H9 (cell line): ENCODE measurements at regions not wholly inside any gene's neighbourhood (a gene's known extent, or its start where the extent isn't known, plus 50 kb on each side); places are given as distances from the start of the nearest gene placed in this dataset.

Experiments used
- DNase-seq: peaks from one replicate; pipeline ENCODE4 v3.0.0-alpha.2; 2017
- H2AFZ ChIP-seq: one replicate; pipeline ENCODE4 v1.6.1; 2013; ENCODE audit warnings: mild to moderate bottlenecking, low read length, control low read depth, moderate library complexity
- H2AK5ac ChIP-seq: 2 replicates; pipeline ENCODE4 v1.6.1; 2013; ENCODE audit warnings: low read length, control low read depth, mixed read lengths; ENCODE audit not compliant: insufficient read length
- H2BK120ac ChIP-seq: one replicate; pipeline ENCODE4 v1.6.1; 2013; ENCODE audit warnings: low read depth, mild to moderate bottlenecking, low read length, control low read depth, inconsistent platforms; ENCODE audit not compliant: poor library complexity, severe bottlenecking
- H2BK12ac ChIP-seq: 2 replicates; pipeline ENCODE4 v1.6.1; 2013; ENCODE audit warnings: low read length, control low read depth, mixed read lengths, low read depth; ENCODE audit not compliant: insufficient read length
- H2BK15ac ChIP-seq: 2 replicates; pipeline ENCODE4 v1.6.1; 2013; ENCODE audit warnings: low read depth, low read length, control low read depth
- H2BK20ac ChIP-seq: one replicate; pipeline ENCODE4 v1.6.1; 2013; ENCODE audit warnings: low read depth, mild to moderate bottlenecking, low read length, control low read depth, inconsistent platforms; ENCODE audit not compliant: poor library complexity, severe bottlenecking
- H2BK5ac ChIP-seq: 2 replicates; pipeline ENCODE4 v1.6.1; 2013; ENCODE audit warnings: low read length, control low read depth, mixed read lengths; ENCODE audit not compliant: insufficient read length
- H3K14ac ChIP-seq: 2 replicates; pipeline ENCODE4 v1.6.1; 2013; ENCODE audit warnings: low read length, control low read depth; ENCODE audit not compliant: insufficient read depth
- H3K18ac ChIP-seq: 2 replicates; pipeline ENCODE4 v1.6.1; 2013; ENCODE audit warnings: low read depth, mild to moderate bottlenecking, mixed read lengths, low read length, control low read depth; ENCODE audit not compliant: insufficient read length
- H3K23ac ChIP-seq: 2 replicates; pipeline ENCODE4 v1.6.1; 2013; ENCODE audit warnings: low read length, control low read depth, mixed read lengths, low read depth; ENCODE audit not compliant: insufficient read length
- H3K23me2 ChIP-seq: 2 replicates; pipeline ENCODE4 v1.6.1; 2013; ENCODE audit warnings: low read depth, mild to moderate bottlenecking, mixed read lengths, low read length, control low read depth; ENCODE audit not compliant: insufficient read length, poor library complexity, severe bottlenecking
- H3K27ac ChIP-seq: 2 replicates; pipeline ENCODE4 v1.5.1; 2013; ENCODE audit warnings: low read length, control low read depth, mixed read lengths, low read depth; ENCODE audit not compliant: insufficient read length
- H3K27me3 ChIP-seq: 2 replicates; pipeline ENCODE4 v1.6.1; 2013; ENCODE audit warnings: low read length, control low read depth, inconsistent platforms; ENCODE audit not compliant: insufficient read depth
- H3K4ac ChIP-seq: 2 replicates; pipeline ENCODE4 v1.6.1; 2013; ENCODE audit warnings: low read depth, mild to moderate bottlenecking, control low read depth, inconsistent platforms, low read length, moderate library complexity
- H3K4me1 ChIP-seq: 2 replicates; pipeline ENCODE4 v1.6.1; 2013; ENCODE audit warnings: low read length, control low read depth, inconsistent platforms; ENCODE audit not compliant: insufficient read depth
- H3K4me2 ChIP-seq: 2 replicates; pipeline ENCODE4 v1.6.1; 2013; ENCODE audit warnings: low read length, control low read depth, mixed read lengths; ENCODE audit not compliant: insufficient read length, insufficient read depth
- H3K56ac ChIP-seq: 2 replicates; pipeline ENCODE4 v1.6.1; 2013; ENCODE audit warnings: low read depth, mild to moderate bottlenecking, mixed read lengths, low read length, control low read depth; ENCODE audit not compliant: insufficient read length
- H3K79me1 ChIP-seq: 2 replicates; pipeline ENCODE4 v1.6.1; 2013; ENCODE audit warnings: low read depth, mild to moderate bottlenecking, moderate library complexity, low read length, control low read depth, inconsistent platforms; ENCODE audit not compliant: insufficient read depth, poor library complexity, severe bottlenecking
- H3K79me2 ChIP-seq: 2 replicates; pipeline ENCODE4 v1.6.1; 2013; ENCODE audit warnings: low read length, control low read depth, inconsistent platforms; ENCODE audit not compliant: insufficient read depth
- H3K9ac ChIP-seq: 2 replicates; pipeline ENCODE4 v1.6.1; 2013; ENCODE audit warnings: low read length, control low read depth, mixed read lengths; ENCODE audit not compliant: insufficient read length; ENCODE audit errors: extremely low read depth
- H3K9me3 ChIP-seq: one replicate; pipeline ENCODE4 v1.6.1; 2013; ENCODE audit warnings: low read depth, low read length, inconsistent platforms; ENCODE audit not compliant: control insufficient read depth
- H3T11ph ChIP-seq: one replicate; pipeline ENCODE4 v1.6.1; 2013; ENCODE audit warnings: mild to moderate bottlenecking, low read length, control low read depth, inconsistent platforms
- H4K20me1 ChIP-seq: one replicate; pipeline ENCODE4 v1.6.1; 2013; ENCODE audit not compliant: control insufficient read depth, insufficient read length, insufficient read depth
- H4K5ac ChIP-seq: 2 replicates; pipeline ENCODE4 v1.6.1; 2013; ENCODE audit warnings: low read depth, mild to moderate bottlenecking, mixed read lengths, low read length, control low read depth; ENCODE audit not compliant: insufficient read length
- H4K8ac ChIP-seq: replicated peaks from 2 replicates; pipeline ENCODE4 v1.6.1; 2013; ENCODE audit warnings: low read length, control low read depth, mixed read lengths, low read depth; ENCODE audit not compliant: insufficient read length
- H4K91ac ChIP-seq: 2 replicates; pipeline ENCODE4 v1.6.1; 2013; ENCODE audit warnings: low read depth, mild to moderate bottlenecking, moderate library complexity, mixed read lengths, low read length, control low read depth; ENCODE audit not compliant: insufficient read length
- H3K27ac Mint-ChIP-seq, 3 experiments: 2 replicates in 2 of 3; 3 replicates in 1 of 3; pipeline ENCODE4 v1.8.0; 2020 to 2021; ENCODE audit warnings: mixed read lengths in 3 of 3, mild to moderate bottlenecking in 1 of 3, moderate library complexity in 1 of 3
- H3K27me3 Mint-ChIP-seq: 2 replicates; pipeline ENCODE4 v1.8.0; 2021; ENCODE audit warnings: low read depth, mild to moderate bottlenecking, moderate library complexity, mixed read lengths
- H3K36me3 Mint-ChIP-seq, 3 experiments: 2 replicates in 2 of 3; 3 replicates in 1 of 3; pipeline ENCODE4 v1.8.0; 2020 to 2021; ENCODE audit warnings: low read depth in 3 of 3, mixed read lengths in 3 of 3; ENCODE audit not compliant: insufficient read depth in 1 of 3
- H3K4me1 Mint-ChIP-seq, 2 experiments: 2 replicates each; pipeline ENCODE4 v1.8.0; 2020; ENCODE audit warnings: mixed read lengths in 2 of 2
- H3K4me3 Mint-ChIP-seq, 2 experiments: 2 replicates in 1 of 2; 3 replicates in 1 of 2; pipeline ENCODE4 v1.8.0; 2020 to 2021; ENCODE audit warnings: mild to moderate bottlenecking in 2 of 2, mixed read lengths in 2 of 2, moderate library complexity in 1 of 2
- H3K9me3 Mint-ChIP-seq, 2 experiments: 2 replicates in 1 of 2; 3 replicates in 1 of 2; pipeline ENCODE4 v1.8.0; 2020; ENCODE audit warnings: mild to moderate bottlenecking in 2 of 2, mixed read lengths in 2 of 2, moderate library complexity in 1 of 2
- CTCF ChIP-seq: fragments of 200-600 bp; sonication (generic); conservative IDR thresholded peaks from 3 replicates; pipeline ENCODE4 v1.8.0; 2021; ENCODE audit warnings: antibody characterized with exemption, mild to moderate bottlenecking
- WGBS: extraction: QIAGEN DNeasy Blood & Tissue Kit; methylation state at CpG from one replicate; pipeline ENCODE4 v1.1.7; 2013; ENCODE audit warnings: missing lambda C conversion rate, low lambda C conversion rate, mixed read lengths; ENCODE audit not compliant: insufficient read length; ENCODE audit errors: extremely low coverage; 5-methylcytosine and 5-hydroxymethylcytosine counted together

GRCh38 chr7:17485368-17485767 lies 186.9 kb downstream of the AHR start:
- Histone ChIP-seq H3T11ph (no peak overlapping the region), H3K9ac (no peak overlapping the region), H3K79me2 (no peaks in the 10 kb centered on the region), H3K79me1 (no peaks in the 10 kb centered on the region), H3K14ac (no peak overlapping the region), H4K5ac (no peak overlapping the region), H2BK12ac (no peak overlapping the region), H2BK15ac (no peak overlapping the region), H4K20me1 (no peaks in the 10 kb centered on the region), H2BK120ac (no peak overlapping the region), H3K23ac (no peak overlapping the region), H4K8ac (no peak overlapping the region), H3K27ac (no peak overlapping the region), H3K23me2 (no peaks in the 10 kb centered on the region), H3K18ac (no peak overlapping the region), H2AFZ (no peak overlapping the region), H3K4ac (no peak overlapping the region), H2BK20ac (no peak overlapping the region), H4K91ac (no peak overlapping the region), H2BK5ac (no peak overlapping the region), H3K27me3 (no peaks in the 10 kb centered on the region), H2AK5ac (no peak overlapping the region), H3K9me3 (no peaks in the 10 kb centered on the region), H3K4me1 (no peaks in the 10 kb centered on the region), H3K4me2 (no peak overlapping the region), H3K56ac (no peak overlapping the region)
- Mint-ChIP-seq H3K9me3 (no peaks in the 10 kb centered on the region), H3K4me3 (no peak overlapping the region), H3K27ac (no peak overlapping the region), H3K27me3 (no peaks in the 10 kb centered on the region), H3K4me1 (peaks cover 20 to 23% of the 10 kb centered on the region in 2 experiments), H3K36me3 (no peaks in the 10 kb centered on the region; a peak in 1 of 7 replicates)
- WGBS: no CpG with 5 or more reads among the region's 1 CpG
- no peak for DNase-seq
- no peak for TF ChIP-seq CTCF
